ENCODE measurements at regions not wholly inside any gene's neighbourhood (a gene's known extent, or its start where the extent isn't known, plus 50 kb on each side); places are given as distances from the start of the nearest gene placed in this dataset.

- TF ChIP-seq, protein P1, sequence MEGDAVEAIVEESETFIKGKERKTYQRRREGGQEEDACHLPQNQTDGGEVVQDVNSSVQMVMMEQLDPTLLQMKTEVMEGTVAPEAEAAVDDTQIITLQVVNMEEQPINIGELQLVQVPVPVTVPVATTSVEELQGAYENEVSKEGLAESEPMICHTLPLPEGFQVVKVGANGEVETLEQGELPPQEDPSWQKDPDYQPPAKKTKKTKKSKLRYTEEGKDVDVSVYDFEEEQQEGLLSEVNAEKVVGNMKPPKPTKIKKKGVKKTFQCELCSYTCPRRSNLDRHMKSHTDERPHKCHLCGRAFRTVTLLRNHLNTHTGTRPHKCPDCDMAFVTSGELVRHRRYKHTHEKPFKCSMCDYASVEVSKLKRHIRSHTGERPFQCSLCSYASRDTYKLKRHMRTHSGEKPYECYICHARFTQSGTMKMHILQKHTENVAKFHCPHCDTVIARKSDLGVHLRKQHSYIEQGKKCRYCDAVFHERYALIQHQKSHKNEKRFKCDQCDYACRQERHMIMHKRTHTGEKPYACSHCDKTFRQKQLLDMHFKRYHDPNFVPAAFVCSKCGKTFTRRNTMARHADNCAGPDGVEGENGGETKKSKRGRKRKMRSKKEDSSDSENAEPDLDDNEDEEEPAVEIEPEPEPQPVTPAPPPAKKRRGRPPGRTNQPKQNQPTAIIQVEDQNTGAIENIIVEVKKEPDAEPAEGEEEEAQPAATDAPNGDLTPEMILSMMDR (IDR thresholded peaks at IDR 0.05), result no peak
- TF ChIP-seq POLR2A (IDR thresholded peaks at IDR 0.05), result no peak
These were observed 153.1 kb upstream of the RAB4A start for GRCh38 chr1:229117664-229118300.

All from right lobe of liver (tissue), 4 donors.